ENCODE measurements at regions not wholly inside any gene's neighbourhood (a gene's known extent, or its start where the extent isn't known, plus 50 kb on each side); places are given as distances from the start of the nearest gene placed in this dataset.

GRCh38 chr2:81242501-81242900 is 937.9 kb upstream of the LRRTM1 start:
- Histone ChIP-seq H3K9me3 (ENCODE audit: control insufficient read depth in 1 of 2, low read length in 2 of 2) (no peaks in the 10 kb centered on the region), H3K4me1 (ENCODE audit: control insufficient read depth in 1 of 2, insufficient read depth in 2 of 2, low read length in 2 of 2) (no peaks in the 10 kb centered on the region), H3K27me3 (ENCODE audit: low read depth, low read length) (no peaks in the 10 kb centered on the region), H3K36me3 (ENCODE audit: control insufficient read depth in 1 of 2, insufficient read depth in 2 of 2, low read length in 2 of 2) (no peaks in the 10 kb centered on the region), H3K27ac (ENCODE audit: low read length) (no peak overlapping the region), H3K4me3 (ENCODE audit: low read depth in 1 of 2, low read length in 2 of 2) (no peak overlapping the region)

GRCh38 chr2:81238462-81238861 is 933.9 kb upstream of the LRRTM1 start:
- no peaks in the 10 kb centered on the region for H3K4me1 ChIP-seq (ENCODE audit: control insufficient read depth in 1 of 2, insufficient read depth in 2 of 2, low read length in 2 of 2)
- no peaks in the 10 kb centered on the region for H3K36me3 ChIP-seq (ENCODE audit: control insufficient read depth in 1 of 2, insufficient read depth in 2 of 2, low read length in 2 of 2)
- H3K9me3 ChIP-seq (ENCODE audit: control insufficient read depth in 1 of 2, low read length in 2 of 2) = no peaks in the 10 kb centered on the region
- H3K4me3 ChIP-seq (ENCODE audit: low read depth in 1 of 2, low read length in 2 of 2) = no peak overlapping the region
- H3K27ac ChIP-seq (ENCODE audit: low read length) = no peak overlapping the region
- H3K27me3 ChIP-seq (ENCODE audit: low read depth, low read length) = no peaks in the 10 kb centered on the region

- Histone ChIP-seq H3K9me3 (ENCODE audit: control insufficient read depth in 1 of 2, low read length in 2 of 2) (no peaks in the 10 kb centered on the region), H3K27ac (ENCODE audit: low read length) (no peak overlapping the region), H3K4me1 (ENCODE audit: control insufficient read depth in 1 of 2, insufficient read depth in 2 of 2, low read length in 2 of 2) (no peaks in the 10 kb centered on the region), H3K36me3 (ENCODE audit: control insufficient read depth in 1 of 2, insufficient read depth in 2 of 2, low read length in 2 of 2) (no peaks in the 10 kb centered on the region), H3K27me3 (ENCODE audit: low read depth, low read length) (no peaks in the 10 kb centered on the region), H3K4me3 (ENCODE audit: low read depth in 1 of 2, low read length in 2 of 2) (no peak overlapping the region)
These were observed 931.0 kb upstream of the LRRTM1 start for GRCh38 chr2:81235601-81236000.

- Histone ChIP-seq H3K4me3 (ENCODE audit: low read depth in 1 of 2, low read length in 2 of 2) (no peak overlapping the region), H3K9me3 (ENCODE audit: control insufficient read depth in 1 of 2, low read length in 2 of 2) (no peaks in the 10 kb centered on the region), H3K4me1 (ENCODE audit: control insufficient read depth in 1 of 2, insufficient read depth in 2 of 2, low read length in 2 of 2) (no peaks in the 10 kb centered on the region), H3K27ac (ENCODE audit: low read length) (no peak overlapping the region), H3K27me3 (ENCODE audit: low read depth, low read length) (no peaks in the 10 kb centered on the region), H3K36me3 (ENCODE audit: control insufficient read depth in 1 of 2, insufficient read depth in 2 of 2, low read length in 2 of 2) (no peaks in the 10 kb centered on the region)
These were observed 930.2 kb upstream of the LRRTM1 start for GRCh38 chr2:81234711-81235110.

- no peaks in the 10 kb centered on the region for H3K4me1 ChIP-seq (ENCODE audit: control insufficient read depth in 1 of 2, insufficient read depth in 2 of 2, low read length in 2 of 2)
- no peak overlapping the region for H3K4me3 ChIP-seq (ENCODE audit: low read depth in 1 of 2, low read length in 2 of 2)
- H3K27me3 ChIP-seq (ENCODE audit: low read depth, low read length) = no peaks in the 10 kb centered on the region
- no peaks in the 10 kb centered on the region for H3K36me3 ChIP-seq (ENCODE audit: control insufficient read depth in 1 of 2, insufficient read depth in 2 of 2, low read length in 2 of 2)
- no peaks in the 10 kb centered on the region for H3K9me3 ChIP-seq (ENCODE audit: control insufficient read depth in 1 of 2, low read length in 2 of 2)
- no peak overlapping the region for H3K27ac ChIP-seq (ENCODE audit: low read length)
These were observed 921.2 kb upstream of the LRRTM1 start for GRCh38 chr2:81225756-81226155.

- no peaks in the 10 kb centered on the region for H3K27me3 ChIP-seq (ENCODE audit: low read depth, low read length)
- no peaks in the 10 kb centered on the region for H3K4me1 ChIP-seq (ENCODE audit: control insufficient read depth in 1 of 2, insufficient read depth in 2 of 2, low read length in 2 of 2)
- no peaks in the 10 kb centered on the region for H3K9me3 ChIP-seq (ENCODE audit: control insufficient read depth in 1 of 2, low read length in 2 of 2)
- H3K36me3 ChIP-seq (ENCODE audit: control insufficient read depth in 1 of 2, insufficient read depth in 2 of 2, low read length in 2 of 2) = no peaks in the 10 kb centered on the region
- H3K27ac ChIP-seq (ENCODE audit: low read length) = no peak overlapping the region
- H3K4me3 ChIP-seq (ENCODE audit: low read depth in 1 of 2, low read length in 2 of 2) = no peak overlapping the region
These were observed 909.0 kb upstream of the LRRTM1 start for GRCh38 chr2:81213598-81213997.

- Histone ChIP-seq H3K4me3 (ENCODE audit: low read depth in 1 of 2, low read length in 2 of 2) (no peak overlapping the region), H3K4me1 (ENCODE audit: control insufficient read depth in 1 of 2, insufficient read depth in 2 of 2, low read length in 2 of 2) (no peaks in the 10 kb centered on the region), H3K9me3 (ENCODE audit: control insufficient read depth in 1 of 2, low read length in 2 of 2) (no peaks in the 10 kb centered on the region), H3K27ac (ENCODE audit: low read length) (no peak overlapping the region), H3K27me3 (ENCODE audit: low read depth, low read length) (no peaks in the 10 kb centered on the region), H3K36me3 (ENCODE audit: control insufficient read depth in 1 of 2, insufficient read depth in 2 of 2, low read length in 2 of 2) (no peaks in the 10 kb centered on the region)
These were observed 901.7 kb upstream of the LRRTM1 start for GRCh38 chr2:81206216-81206615.

GRCh38 chr2:81196933-81197628 is 892.5 kb upstream of the LRRTM1 start:
- H3K9me3 ChIP-seq (ENCODE audit: control insufficient read depth in 1 of 2, low read length in 2 of 2) = peaks cover 0 to 13% of the 10 kb centered on the region in 2 donors
- no peaks in the 10 kb centered on the region for H3K36me3 ChIP-seq (ENCODE audit: control insufficient read depth in 1 of 2, insufficient read depth in 2 of 2, low read length in 2 of 2)
- no peak overlapping the region for H3K4me3 ChIP-seq (ENCODE audit: low read depth in 1 of 2, low read length in 2 of 2)
- H3K4me1 ChIP-seq (ENCODE audit: control insufficient read depth in 1 of 2, insufficient read depth in 2 of 2, low read length in 2 of 2) = no peaks in the 10 kb centered on the region
- no peaks in the 10 kb centered on the region for H3K27me3 ChIP-seq (ENCODE audit: low read depth, low read length)
- H3K27ac ChIP-seq (ENCODE audit: low read length) = no peak overlapping the region

- H3K9me3 ChIP-seq (ENCODE audit: control insufficient read depth in 1 of 2, low read length in 2 of 2) = peaks cover 0 to 13% of the 10 kb centered on the region in 2 donors
- H3K27ac ChIP-seq (ENCODE audit: low read length) = no peak overlapping the region
- H3K4me1 ChIP-seq (ENCODE audit: control insufficient read depth in 1 of 2, insufficient read depth in 2 of 2, low read length in 2 of 2) = no peaks in the 10 kb centered on the region
- H3K36me3 ChIP-seq (ENCODE audit: control insufficient read depth in 1 of 2, insufficient read depth in 2 of 2, low read length in 2 of 2) = no peaks in the 10 kb centered on the region
- no peaks in the 10 kb centered on the region for H3K27me3 ChIP-seq (ENCODE audit: low read depth, low read length)
- no peak overlapping the region for H3K4me3 ChIP-seq (ENCODE audit: low read depth in 1 of 2, low read length in 2 of 2)
These were observed 891.9 kb upstream of the LRRTM1 start for GRCh38 chr2:81196383-81196851.

- no peaks in the 10 kb centered on the region for H3K4me1 ChIP-seq (ENCODE audit: control insufficient read depth in 1 of 2, insufficient read depth in 2 of 2, low read length in 2 of 2)
- no peak overlapping the region for H3K4me3 ChIP-seq (ENCODE audit: low read depth in 1 of 2, low read length in 2 of 2)
- no peaks in the 10 kb centered on the region for H3K36me3 ChIP-seq (ENCODE audit: control insufficient read depth in 1 of 2, insufficient read depth in 2 of 2, low read length in 2 of 2)
- no peak overlapping the region for H3K27ac ChIP-seq (ENCODE audit: low read length)
- H3K9me3 ChIP-seq (ENCODE audit: control insufficient read depth in 1 of 2, low read length in 2 of 2) = peaks cover 0 to 13% of the 10 kb centered on the region in 2 donors
- H3K27me3 ChIP-seq (ENCODE audit: low read depth, low read length) = no peaks in the 10 kb centered on the region
These were observed 891.3 kb upstream of the LRRTM1 start for GRCh38 chr2:81195774-81196382.

GRCh38 chr2:81195017-81195773 is 890.6 kb upstream of the LRRTM1 start:
- Histone ChIP-seq H3K4me1 (ENCODE audit: control insufficient read depth in 1 of 2, insufficient read depth in 2 of 2, low read length in 2 of 2) (no peaks in the 10 kb centered on the region), H3K4me3 (ENCODE audit: low read depth in 1 of 2, low read length in 2 of 2) (no peak overlapping the region), H3K27ac (ENCODE audit: low read length) (no peak overlapping the region), H3K27me3 (ENCODE audit: low read depth, low read length) (no peaks in the 10 kb centered on the region), H3K9me3 (ENCODE audit: control insufficient read depth in 1 of 2, low read length in 2 of 2) (peaks cover 0 to 13% of the 10 kb centered on the region in 2 donors), H3K36me3 (ENCODE audit: control insufficient read depth in 1 of 2, insufficient read depth in 2 of 2, low read length in 2 of 2) (no peaks in the 10 kb centered on the region)

Data from muscle layer of duodenum (tissue), 2 donors.